Activated CD4-positive, alpha-beta T cell treated with anti-CD3 and anti-CD28 coated beads, Interleukin-2, amount 10 ng/mL, durations not matched to agents 24 days and 14 days (primary cell): ENCODE measurements at regions not wholly inside any gene's neighbourhood (a gene's known extent, or its start where the extent isn't known, plus 50 kb on each side); places are given as distances from the start of the nearest gene placed in this dataset.
"Not testable (repeated sequence)": the region's sequence is repeated elsewhere in the genome, so short reads cannot be mapped to it uniquely, and the experiment has no call there.

Experiments
- DNase-seq: peaks from one replicate; pipeline ENCODE4 v3.0.0; 2022
- H3K27ac Mint-ChIP-seq: one replicate; pipeline ENCODE4 v1.8.0; 2022; ENCODE audit warnings: mild to moderate bottlenecking, mixed read lengths
- H3K27me3 Mint-ChIP-seq: one replicate; pipeline ENCODE4 v1.8.0; 2022; ENCODE audit warnings: mixed read lengths
- H3K36me3 Mint-ChIP-seq: one replicate; pipeline ENCODE4 v1.8.0; 2022; ENCODE audit warnings: low read depth, mild to moderate bottlenecking, mixed read lengths
- H3K4me1 Mint-ChIP-seq: one replicate; pipeline ENCODE4 v1.8.0; 2021; ENCODE audit warnings: mixed read lengths
- H3K4me3 Mint-ChIP-seq: one replicate; pipeline ENCODE4 v1.8.0; 2022; ENCODE audit warnings: mild to moderate bottlenecking, moderate library complexity, mixed read lengths
- H3K9me3 Mint-ChIP-seq: one replicate; pipeline ENCODE4 v1.8.0; 2021; ENCODE audit warnings: mixed read lengths
- intact Hi-C: fragments of 100-400 bp; cut with micrococcal nuclease; formaldehyde crosslinking; loops from one replicate; pipeline ENCODE4 v1.15.1; 2023

DNA sequence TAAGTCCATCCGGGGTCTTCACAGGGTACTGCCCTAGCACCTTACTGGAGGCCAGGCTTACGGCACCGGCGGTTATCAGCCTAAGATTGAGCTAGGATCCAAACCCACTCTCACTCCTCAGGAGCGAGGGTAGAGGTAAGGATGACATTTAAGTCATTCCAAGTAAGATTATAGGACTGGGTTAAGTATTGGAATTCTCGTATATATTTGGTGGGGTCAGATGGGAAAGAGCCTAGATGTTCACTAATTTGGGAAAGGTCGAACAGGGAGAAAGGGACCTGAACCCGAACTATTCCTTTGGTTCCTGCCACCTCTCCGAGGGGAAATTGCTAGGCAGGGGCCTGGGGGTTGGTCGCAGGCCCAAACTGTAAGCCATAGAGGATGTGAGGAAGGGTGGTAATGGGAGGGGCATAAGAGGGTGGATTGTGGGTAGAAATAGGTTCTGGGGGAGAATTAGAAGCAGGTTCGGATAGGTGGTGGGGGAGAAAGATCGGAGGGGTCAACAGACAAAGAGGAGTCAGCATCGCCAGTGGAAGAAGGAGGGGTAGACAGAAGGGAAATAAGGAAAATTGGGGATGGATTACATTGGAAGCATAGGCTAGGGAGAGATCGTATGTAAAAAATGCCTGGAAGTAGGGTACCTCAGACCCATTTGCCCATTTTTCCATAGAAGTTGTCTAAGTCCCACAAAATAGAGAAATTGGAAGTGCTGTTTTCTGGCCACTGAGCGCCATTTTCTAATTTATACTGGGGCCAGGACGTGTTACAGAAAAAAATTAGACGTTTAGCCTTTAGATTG is 747.1 kb upstream of the ADGRB3 start:
- no peak overlapping the region for H3K27ac Mint-ChIP-seq
- H3K36me3 Mint-ChIP-seq, result no peaks in the 10 kb centered on the region
- peaks cover 15% of the 10 kb centered on the region for H3K9me3 Mint-ChIP-seq
- H3K4me1 Mint-ChIP-seq, result no peaks in the 10 kb centered on the region
- intact Hi-C loops, result no loop called here
- H3K4me3 Mint-ChIP-seq, result no peak overlapping the region
- DNase-seq, result no peak
- H3K27me3 Mint-ChIP-seq, result no peaks in the 10 kb centered on the region

DNA sequence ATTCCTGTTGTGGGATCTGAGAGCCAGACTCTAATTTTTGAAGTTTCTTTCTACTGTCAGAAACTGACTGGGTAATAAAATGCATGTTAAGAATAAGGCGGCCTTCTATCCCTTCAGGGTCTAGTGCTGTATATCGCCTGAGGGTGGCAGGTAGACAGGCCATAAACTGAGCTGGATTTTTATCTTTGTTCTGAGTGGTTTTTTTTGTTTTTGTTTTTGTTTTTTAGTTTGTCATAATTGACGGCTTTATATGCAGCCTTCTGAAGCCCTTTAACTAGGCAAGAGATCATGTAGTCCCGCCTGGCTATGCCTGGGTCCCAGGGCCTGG is 747.7 kb upstream of the ADGRB3 start:
- Mint-ChIP-seq H3K9me3 (peaks cover 15% of the 10 kb centered on the region), H3K27me3 (no peaks in the 10 kb centered on the region), H3K4me1 (no peaks in the 10 kb centered on the region), H3K36me3 (no peaks in the 10 kb centered on the region), H3K27ac (no peak overlapping the region), H3K4me3 (no peak overlapping the region)
- DNase-seq, result no peak
- intact Hi-C loops, result no loop called here

DNA sequence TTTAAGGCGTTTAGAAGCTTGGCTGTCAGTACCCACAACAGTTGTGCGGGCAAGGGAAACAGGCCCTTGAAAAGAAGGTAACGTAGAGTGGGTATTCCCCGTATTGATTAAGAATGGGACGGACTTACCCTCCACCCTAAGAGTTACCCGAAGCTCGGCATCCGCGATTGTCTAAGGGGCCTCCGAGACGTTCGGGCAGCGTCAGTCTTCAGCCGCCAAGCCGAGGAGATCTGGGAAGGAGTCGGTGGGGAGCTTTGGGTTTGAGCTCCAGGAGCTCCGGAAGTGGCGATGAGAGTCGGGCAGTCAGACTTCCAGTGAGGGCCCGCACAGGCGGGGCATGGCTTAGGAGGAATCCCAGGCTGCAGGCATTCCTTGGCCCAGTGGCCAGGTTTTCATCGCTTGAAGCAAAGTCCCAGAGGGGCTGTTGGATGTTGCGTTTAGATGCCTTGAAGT is 748.2 kb upstream of the ADGRB3 start:
- intact Hi-C loops, result no loop called here
- Mint-ChIP-seq H3K4me3 (no peak overlapping the region), H3K9me3 (peaks cover 15% of the 10 kb centered on the region), H3K36me3 (no peaks in the 10 kb centered on the region), H3K4me1 (no peaks in the 10 kb centered on the region), H3K27me3 (no peaks in the 10 kb centered on the region), H3K27ac (no peak overlapping the region)
- DNase-seq, result no peak

DNA sequence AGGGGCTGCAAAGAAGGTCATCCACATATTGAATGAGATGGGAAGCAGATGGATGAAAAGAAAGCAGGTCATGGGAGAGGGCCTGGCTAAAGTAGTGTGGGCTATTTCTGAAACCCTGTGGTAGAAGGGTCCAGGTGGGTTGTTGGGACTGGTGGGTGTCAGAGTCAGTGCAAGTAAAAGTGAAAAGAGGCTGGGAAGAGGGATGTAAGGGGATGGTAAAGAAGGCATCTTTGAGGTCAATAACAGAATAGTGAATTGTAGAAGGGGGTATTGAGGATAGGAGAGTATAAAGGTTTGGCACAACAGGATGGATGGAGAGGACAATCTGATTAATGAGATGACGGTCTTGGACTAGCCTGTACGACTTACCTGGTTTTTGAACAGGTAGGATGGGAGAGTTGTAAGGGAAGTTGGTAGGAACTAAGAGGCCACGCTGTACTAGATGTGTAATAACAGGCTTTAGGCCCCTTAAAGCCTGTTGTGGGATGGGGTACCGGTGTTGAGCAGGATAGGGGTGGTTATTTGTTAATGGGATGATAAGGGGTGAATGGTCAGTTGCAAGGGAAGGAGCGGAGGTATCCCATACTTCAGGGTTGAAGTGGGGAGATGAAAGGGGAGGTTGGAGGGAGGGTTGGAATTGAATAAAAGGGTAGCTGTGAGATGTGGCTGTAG is 748.9 kb upstream of the ADGRB3 start:
- intact Hi-C loops, result no loop called here
- no peak overlapping the region for H3K27ac Mint-ChIP-seq
- no peaks in the 10 kb centered on the region for H3K36me3 Mint-ChIP-seq
- no peaks in the 10 kb centered on the region for H3K27me3 Mint-ChIP-seq
- DNase-seq, result no peak
- no peaks in the 10 kb centered on the region for H3K4me1 Mint-ChIP-seq
- H3K4me3 Mint-ChIP-seq, result no peak overlapping the region
- peaks cover 15% of the 10 kb centered on the region for H3K9me3 Mint-ChIP-seq

DNA sequence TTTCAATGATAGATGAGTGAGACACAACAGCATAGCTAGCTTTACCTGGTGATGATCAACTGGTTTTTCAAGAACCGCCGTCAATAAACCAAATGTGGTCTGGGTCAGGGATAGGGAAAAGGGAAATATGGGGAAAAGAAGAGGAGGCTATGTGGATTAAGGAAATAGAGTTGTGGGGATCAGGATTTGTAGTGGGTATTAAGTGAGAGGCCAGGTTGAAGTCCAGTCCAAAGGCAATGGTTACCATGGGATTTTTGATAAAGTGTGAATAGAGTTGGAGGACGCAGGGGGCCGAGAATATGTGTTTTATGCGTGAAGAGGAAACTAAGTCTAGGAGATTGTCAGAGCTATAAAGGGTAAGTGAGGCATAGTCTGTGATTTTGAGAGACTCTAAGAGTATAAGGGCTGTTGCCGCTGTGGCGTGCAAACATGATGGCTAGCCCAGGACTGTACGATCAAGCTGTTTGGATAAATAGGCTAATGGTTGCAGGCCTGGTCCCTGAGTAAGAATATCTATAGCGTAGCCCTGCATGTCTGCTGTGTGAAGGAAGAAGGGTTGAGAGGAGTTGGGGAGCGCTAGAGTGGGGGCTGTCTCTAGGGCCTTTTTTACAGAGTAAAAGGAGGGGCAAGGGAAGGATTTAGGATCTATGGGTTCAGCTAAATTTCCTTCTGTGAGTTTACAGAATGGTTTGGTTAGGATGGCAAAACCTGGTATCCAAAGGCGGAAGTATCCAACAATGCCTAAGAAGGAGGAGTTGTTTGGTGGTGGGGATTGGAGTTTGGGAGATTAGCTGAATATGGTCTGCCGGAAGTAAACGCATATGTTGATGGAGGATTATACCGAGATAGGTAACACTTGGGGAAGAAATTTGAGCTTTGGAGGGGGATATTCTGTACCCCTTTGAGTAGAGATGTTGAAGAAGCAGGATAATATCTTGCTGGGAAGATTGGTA is 749.7 kb upstream of the ADGRB3 start:
- H3K4me1 Mint-ChIP-seq, result no peaks in the 10 kb centered on the region
- no peaks in the 10 kb centered on the region for H3K27me3 Mint-ChIP-seq
- H3K36me3 Mint-ChIP-seq, result no peaks in the 10 kb centered on the region
- H3K9me3 Mint-ChIP-seq, result peaks cover 15% of the 10 kb centered on the region
- H3K27ac Mint-ChIP-seq, result no peak overlapping the region
- intact Hi-C loops, result no loop called here
- H3K4me3 Mint-ChIP-seq, result no peak overlapping the region
- no peak for DNase-seq

DNA sequence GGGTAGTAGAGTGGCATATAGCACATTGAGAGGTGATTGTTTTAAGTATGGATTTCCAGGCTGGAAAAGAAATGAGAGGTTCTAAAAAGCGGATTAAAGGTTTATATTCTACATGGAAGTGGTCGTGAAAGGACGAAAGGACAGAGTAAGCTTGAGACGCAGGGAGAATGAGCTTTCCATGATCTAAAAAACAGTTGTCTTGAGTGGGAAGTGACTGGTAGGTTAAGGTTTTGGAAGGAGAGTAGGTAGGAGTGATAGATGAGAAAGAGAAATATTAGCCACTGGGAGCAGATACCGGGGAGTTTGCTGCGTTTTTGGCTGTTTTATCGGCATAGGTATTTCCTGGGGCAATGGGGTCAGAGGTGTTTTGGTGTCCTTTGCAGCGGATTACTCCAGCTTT is 750.6 kb upstream of the ADGRB3 start:
- no peaks in the 10 kb centered on the region for H3K36me3 Mint-ChIP-seq
- no peak overlapping the region for H3K4me3 Mint-ChIP-seq
- H3K27me3 Mint-ChIP-seq, result no peaks in the 10 kb centered on the region

DNA sequence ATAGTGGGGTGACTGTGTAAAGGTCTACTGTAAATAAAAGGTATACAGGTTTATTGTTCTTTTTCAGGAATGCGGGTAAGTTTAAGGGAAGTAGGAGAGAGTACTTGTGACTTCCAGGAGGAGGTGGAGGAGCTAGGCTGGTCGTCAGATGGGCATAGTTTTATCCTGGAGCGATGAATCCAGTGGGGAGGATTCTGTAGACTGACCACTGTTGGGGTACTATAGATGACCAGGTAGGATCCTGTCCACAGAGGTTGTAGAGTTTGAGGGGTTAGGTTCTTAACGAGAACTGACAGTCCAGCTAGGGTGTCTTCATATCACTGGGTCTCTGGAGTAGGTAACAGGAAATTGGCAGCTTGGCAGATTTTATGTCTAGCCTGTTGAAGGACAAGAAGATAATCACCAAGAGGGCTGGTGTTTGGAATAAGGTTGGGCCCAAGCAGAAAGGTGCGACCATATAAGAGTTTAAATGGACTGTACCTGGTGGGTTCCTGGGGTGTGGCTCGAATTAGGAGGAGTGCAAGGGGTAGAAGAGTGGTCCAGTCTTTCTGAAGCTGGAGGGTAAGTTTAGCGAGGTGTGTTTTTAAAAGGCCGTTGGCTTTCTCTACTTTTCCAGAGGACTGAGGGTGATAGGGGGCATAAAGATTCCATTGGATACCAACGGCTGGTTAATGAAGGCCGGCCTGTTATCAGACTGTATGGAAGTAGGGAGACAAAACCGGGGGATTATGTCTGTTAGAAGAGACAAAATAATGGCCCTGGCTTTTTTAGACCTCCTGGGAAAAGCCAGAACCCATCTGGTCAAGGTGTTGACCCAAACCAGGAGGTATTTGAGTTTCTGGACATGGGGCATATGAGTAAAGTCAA is 751.3 kb upstream of the ADGRB3 start:
- H3K9me3 Mint-ChIP-seq, result peaks cover 13% of the 10 kb centered on the region
- no peak overlapping the region for H3K27ac Mint-ChIP-seq
- H3K4me1 Mint-ChIP-seq, result no peaks in the 10 kb centered on the region
- H3K27me3 Mint-ChIP-seq, result no peaks in the 10 kb centered on the region
- no peaks in the 10 kb centered on the region for H3K36me3 Mint-ChIP-seq
- H3K4me3 Mint-ChIP-seq, result no peak overlapping the region
- intact Hi-C loops, result no loop called here
- DNase-seq, result no peak

More for the DNA sequence above, 750.6 kb upstream of the ADGRB3 start:
- intact Hi-C loops, result no loop called here
- no peaks in the 10 kb centered on the region for H3K4me1 Mint-ChIP-seq
- DNase-seq, result no peak
- H3K27ac Mint-ChIP-seq, result no peak overlapping the region
- peaks cover 15% of the 10 kb centered on the region for H3K9me3 Mint-ChIP-seq

DNA sequence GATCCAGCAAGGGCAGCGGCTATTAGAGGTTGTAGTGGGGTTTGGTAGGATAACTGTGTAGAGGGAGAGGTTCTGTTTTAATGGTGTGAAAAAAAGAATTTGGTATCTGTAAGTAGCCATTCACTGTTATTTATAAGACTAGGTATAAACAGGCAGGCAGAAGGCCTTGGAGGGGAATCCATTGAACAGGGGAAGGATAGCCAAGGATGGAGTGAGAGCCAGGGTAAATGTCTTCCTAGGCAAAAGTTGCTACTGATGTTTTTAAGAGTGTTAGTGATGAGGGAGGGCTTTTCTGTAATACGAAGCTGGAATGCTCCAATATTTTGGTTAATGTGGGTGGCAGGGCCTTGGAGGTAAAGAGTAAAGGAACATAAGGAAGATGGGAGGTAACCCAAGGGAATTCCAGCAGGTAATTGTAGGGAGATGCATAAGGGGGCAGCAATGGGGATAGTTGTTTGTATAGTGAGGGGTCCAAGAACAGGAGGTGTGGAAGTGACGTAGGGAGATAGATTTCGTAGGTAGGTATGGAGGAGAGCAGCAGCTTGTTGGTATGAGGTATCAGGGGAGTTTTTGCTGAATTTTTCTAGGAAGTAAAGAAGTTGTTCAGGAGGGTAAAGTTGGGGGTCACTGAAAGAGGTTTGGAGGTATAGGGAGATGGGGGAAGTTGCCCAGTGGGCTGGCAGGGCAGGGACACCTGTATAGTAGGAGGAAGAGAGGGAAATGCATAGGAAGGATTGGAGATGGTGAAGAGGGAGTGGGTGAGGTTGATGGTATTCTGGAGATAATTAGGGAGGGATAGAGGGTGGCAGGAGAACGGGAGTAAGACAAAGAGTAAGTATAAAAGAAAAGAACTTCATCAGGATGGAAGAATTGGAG is 752.4 kb upstream of the ADGRB3 start:
- Mint-ChIP-seq H3K36me3 (no peaks in the 10 kb centered on the region), H3K27ac (no peak overlapping the region), H3K4me3 (no peak overlapping the region), H3K27me3 (no peaks in the 10 kb centered on the region), H3K4me1 (no peaks in the 10 kb centered on the region), H3K9me3 (peaks cover 3% of the 10 kb centered on the region)
- intact Hi-C loops, result no loop called here
- no peak for DNase-seq

DNA sequence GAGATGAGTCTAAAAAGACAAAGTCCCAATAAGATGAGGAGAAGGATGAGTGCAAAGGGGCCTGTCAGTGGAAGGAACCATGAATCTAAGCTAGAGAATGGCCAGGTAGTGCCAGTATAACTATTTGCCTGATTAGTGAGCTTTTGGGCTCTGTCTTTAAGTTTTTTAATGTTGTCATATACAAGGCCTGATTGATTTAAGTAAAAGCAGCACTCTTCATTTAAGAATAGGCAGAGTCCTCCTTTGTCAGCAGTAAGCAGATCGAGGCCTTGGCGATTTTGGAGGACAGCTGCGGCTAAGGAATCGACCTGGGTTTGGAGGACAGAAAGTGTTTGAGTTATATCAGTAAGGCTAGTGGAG is 753.4 kb upstream of the ADGRB3 start:
- Mint-ChIP-seq H3K4me1 (no peaks in the 10 kb centered on the region), H3K36me3 (no peaks in the 10 kb centered on the region), H3K27me3 (no peaks in the 10 kb centered on the region), H3K4me3 (no peak overlapping the region), H3K9me3 (no peaks in the 10 kb centered on the region), H3K27ac (no peak overlapping the region)
- intact Hi-C loops, result no loop called here
- DNase-seq, result no peak

DNA sequence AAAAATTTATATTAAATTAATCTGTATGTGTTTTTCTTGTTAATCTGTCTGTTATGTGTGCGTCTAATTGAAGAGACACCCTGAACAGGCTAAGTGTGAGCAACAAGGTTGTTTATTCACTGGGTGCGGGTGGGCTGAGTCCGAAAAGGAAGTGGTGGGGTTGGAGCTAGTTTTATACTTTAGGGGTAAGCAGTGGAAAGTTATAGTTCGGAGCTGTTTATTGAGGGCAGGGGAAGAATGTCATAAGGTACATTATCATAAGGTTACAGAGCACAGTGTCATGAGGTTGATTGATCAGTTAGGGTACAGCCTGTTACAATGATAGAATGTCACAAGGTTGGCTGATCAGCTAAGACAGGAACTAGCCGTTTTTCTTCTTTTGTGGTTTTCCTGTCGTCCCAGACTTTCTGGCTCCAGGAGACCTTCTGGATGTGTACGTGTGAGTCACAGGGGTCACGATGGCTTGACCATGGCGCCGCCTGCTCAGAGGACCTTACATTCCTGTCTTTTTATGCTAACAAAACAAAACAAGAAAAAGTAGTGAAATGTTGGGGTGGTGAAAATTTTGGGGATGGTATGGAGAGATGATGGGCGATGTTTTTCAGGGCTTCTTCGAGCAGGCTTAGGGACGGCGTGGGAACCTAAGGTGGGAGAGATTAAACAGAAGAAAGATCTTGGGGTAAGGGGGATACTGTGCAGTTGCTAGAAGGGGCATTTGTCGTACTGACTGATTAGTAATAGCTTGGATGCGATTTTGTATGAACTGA is 754.0 kb upstream of the ADGRB3 start:
- Mint-ChIP-seq H3K27me3 (no peaks in the 10 kb centered on the region), H3K4me1 (no peaks in the 10 kb centered on the region), H3K27ac (no peak overlapping the region), H3K4me3 (no peak overlapping the region), H3K36me3 (no peaks in the 10 kb centered on the region), H3K9me3 (no peaks in the 10 kb centered on the region)
- no peak for DNase-seq
- intact Hi-C loops, result no loop called here

DNA sequence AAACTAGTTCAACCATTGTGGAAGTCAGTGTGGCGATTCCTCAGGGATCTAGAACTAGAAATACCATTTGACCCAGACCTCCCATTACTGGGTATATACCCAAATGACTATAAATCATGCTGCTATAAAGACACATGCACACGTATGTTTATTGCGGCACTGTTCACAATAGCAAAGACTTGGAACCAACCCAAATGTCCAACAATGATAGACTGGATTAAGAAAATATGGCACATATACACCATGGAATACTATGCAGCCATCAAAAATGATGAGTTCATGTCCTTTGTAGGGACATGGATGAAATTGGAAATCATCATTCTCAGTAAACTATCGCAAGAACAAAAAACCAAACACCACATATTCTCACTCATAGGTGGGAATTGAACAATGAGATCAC is 754.7 kb upstream of the ADGRB3 start:
- DNase-seq, H3K4me3 Mint-ChIP-seq, intact Hi-C loops, H3K27ac Mint-ChIP-seq, H3K9me3 Mint-ChIP-seq, H3K27me3 Mint-ChIP-seq, H3K4me1 Mint-ChIP-seq, H3K36me3 Mint-ChIP-seq: not testable (repeated sequence)

DNA sequence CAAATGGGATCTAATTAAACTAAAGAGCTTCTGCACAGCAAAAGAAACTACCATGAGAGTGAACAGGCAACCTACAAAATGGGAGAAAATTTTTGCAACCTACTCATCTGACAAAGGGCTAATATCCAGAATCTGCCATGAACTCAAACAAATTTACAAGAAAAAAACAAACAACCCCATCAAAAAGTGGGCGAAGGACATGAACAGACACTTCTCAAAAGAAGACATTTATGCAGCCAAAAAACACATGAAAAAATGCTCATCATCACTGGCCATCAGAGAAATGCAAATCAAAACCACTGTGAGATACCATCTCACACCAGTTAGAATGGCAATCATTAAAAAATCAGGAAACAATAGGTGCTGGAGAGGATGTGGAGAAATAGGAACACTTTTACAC is 755.2 kb upstream of the ADGRB3 start:
- H3K4me3 Mint-ChIP-seq, H3K9me3 Mint-ChIP-seq, H3K27ac Mint-ChIP-seq, H3K27me3 Mint-ChIP-seq, DNase-seq, intact Hi-C loops, H3K36me3 Mint-ChIP-seq, H3K4me1 Mint-ChIP-seq: not testable (repeated sequence)
